WTC11 (cell line): ENCODE measurements at regions not wholly inside any gene's neighbourhood (a gene's known extent, or its start where the extent isn't known, plus 50 kb on each side); places are given as distances from the start of the nearest gene placed in this dataset.

Source experiments
- AFF4 ChIP-seq: sonication (generic); formaldehyde crosslinking; IDR thresholded peaks from 2 replicates; pipeline ENCODE4 v1.8.1; 2023; ENCODE audit warnings: mild to moderate bottlenecking, missing genetic modification reagents, borderline replicate concordance
- ARID4B ChIP-seq: sonication (generic); formaldehyde crosslinking; IDR thresholded peaks from 2 replicates; pipeline ENCODE4 v1.8.0; 2023; ENCODE audit warnings: missing genetic modification reagents, mild to moderate bottlenecking, borderline replicate concordance
- IRF1 ChIP-seq: sonication (generic); formaldehyde crosslinking; IDR thresholded peaks from 2 replicates; pipeline ENCODE4 v1.8.0; 2023; ENCODE audit warnings: missing genetic modification reagents
- NFE2L1 ChIP-seq: sonication (generic); formaldehyde crosslinking; IDR thresholded peaks from 2 replicates; pipeline ENCODE4 v1.8.1; 2023; ENCODE audit warnings: missing genetic modification reagents
- NFYB ChIP-seq: sonication (generic); formaldehyde crosslinking; conservative IDR thresholded peaks from 2 replicates; pipeline ENCODE4 v1.8.0; 2022; ENCODE audit warnings: low read depth, missing genetic modification reagents
- SP1 ChIP-seq: sonication (generic); formaldehyde crosslinking; conservative IDR thresholded peaks from 2 replicates; pipeline ENCODE4 v1.8.1; 2022; ENCODE audit warnings: missing genetic modification reagents
- TCF7 ChIP-seq: sonication (generic); formaldehyde crosslinking; IDR thresholded peaks from 2 replicates; pipeline ENCODE4 v1.8.0; 2022; ENCODE audit warnings: mild to moderate bottlenecking, low read depth, missing genetic modification reagents, moderate library complexity
- TF ChIP-seq, protein P1 (sequence below): fragments of 200-600 bp; IDR thresholded peaks from 2 replicates; pipeline ENCODE4 v1.8.0; 2022; ENCODE audit warnings: antibody characterized with exemption
- TF ChIP-seq, protein P2 (sequence below): sonication (generic); formaldehyde crosslinking; conservative IDR thresholded peaks from 2 replicates; pipeline ENCODE4 v1.8.1; 2023; ENCODE audit warnings: mild to moderate bottlenecking, low read depth, missing genetic modification reagents, moderate library complexity

GRCh38 chrX:10936976-10937375 lies 174.2 kb upstream of the HCCS start:
- TF ChIP-seq, protein P1, sequence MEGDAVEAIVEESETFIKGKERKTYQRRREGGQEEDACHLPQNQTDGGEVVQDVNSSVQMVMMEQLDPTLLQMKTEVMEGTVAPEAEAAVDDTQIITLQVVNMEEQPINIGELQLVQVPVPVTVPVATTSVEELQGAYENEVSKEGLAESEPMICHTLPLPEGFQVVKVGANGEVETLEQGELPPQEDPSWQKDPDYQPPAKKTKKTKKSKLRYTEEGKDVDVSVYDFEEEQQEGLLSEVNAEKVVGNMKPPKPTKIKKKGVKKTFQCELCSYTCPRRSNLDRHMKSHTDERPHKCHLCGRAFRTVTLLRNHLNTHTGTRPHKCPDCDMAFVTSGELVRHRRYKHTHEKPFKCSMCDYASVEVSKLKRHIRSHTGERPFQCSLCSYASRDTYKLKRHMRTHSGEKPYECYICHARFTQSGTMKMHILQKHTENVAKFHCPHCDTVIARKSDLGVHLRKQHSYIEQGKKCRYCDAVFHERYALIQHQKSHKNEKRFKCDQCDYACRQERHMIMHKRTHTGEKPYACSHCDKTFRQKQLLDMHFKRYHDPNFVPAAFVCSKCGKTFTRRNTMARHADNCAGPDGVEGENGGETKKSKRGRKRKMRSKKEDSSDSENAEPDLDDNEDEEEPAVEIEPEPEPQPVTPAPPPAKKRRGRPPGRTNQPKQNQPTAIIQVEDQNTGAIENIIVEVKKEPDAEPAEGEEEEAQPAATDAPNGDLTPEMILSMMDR = no peak
- no peak for TF ChIP-seq NFE2L1 (CRISPR knock-in tag)
- no peak for TF ChIP-seq SP1 (CRISPR knock-in tag)
- no peak for TF ChIP-seq TCF7
- TF ChIP-seq NFYB (CRISPR knock-in tag) = no peak
- TF ChIP-seq IRF1 (CRISPR knock-in tag) = no peak
- TF ChIP-seq, protein P2, sequence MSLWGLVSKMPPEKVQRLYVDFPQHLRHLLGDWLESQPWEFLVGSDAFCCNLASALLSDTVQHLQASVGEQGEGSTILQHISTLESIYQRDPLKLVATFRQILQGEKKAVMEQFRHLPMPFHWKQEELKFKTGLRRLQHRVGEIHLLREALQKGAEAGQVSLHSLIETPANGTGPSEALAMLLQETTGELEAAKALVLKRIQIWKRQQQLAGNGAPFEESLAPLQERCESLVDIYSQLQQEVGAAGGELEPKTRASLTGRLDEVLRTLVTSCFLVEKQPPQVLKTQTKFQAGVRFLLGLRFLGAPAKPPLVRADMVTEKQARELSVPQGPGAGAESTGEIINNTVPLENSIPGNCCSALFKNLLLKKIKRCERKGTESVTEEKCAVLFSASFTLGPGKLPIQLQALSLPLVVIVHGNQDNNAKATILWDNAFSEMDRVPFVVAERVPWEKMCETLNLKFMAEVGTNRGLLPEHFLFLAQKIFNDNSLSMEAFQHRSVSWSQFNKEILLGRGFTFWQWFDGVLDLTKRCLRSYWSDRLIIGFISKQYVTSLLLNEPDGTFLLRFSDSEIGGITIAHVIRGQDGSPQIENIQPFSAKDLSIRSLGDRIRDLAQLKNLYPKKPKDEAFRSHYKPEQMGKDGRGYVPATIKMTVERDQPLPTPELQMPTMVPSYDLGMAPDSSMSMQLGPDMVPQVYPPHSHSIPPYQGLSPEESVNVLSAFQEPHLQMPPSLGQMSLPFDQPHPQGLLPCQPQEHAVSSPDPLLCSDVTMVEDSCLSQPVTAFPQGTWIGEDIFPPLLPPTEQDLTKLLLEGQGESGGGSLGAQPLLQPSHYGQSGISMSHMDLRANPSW = no peak
- TF ChIP-seq ARID4B (CRISPR knock-in tag) = no peak
- TF ChIP-seq AFF4 (CRISPR knock-in tag) = no peak
